ENCODE measurements at regions not wholly inside any gene's neighbourhood (a gene's known extent, or its start where the extent isn't known, plus 50 kb on each side); places are given as distances from the start of the nearest gene placed in this dataset.

DNA sequence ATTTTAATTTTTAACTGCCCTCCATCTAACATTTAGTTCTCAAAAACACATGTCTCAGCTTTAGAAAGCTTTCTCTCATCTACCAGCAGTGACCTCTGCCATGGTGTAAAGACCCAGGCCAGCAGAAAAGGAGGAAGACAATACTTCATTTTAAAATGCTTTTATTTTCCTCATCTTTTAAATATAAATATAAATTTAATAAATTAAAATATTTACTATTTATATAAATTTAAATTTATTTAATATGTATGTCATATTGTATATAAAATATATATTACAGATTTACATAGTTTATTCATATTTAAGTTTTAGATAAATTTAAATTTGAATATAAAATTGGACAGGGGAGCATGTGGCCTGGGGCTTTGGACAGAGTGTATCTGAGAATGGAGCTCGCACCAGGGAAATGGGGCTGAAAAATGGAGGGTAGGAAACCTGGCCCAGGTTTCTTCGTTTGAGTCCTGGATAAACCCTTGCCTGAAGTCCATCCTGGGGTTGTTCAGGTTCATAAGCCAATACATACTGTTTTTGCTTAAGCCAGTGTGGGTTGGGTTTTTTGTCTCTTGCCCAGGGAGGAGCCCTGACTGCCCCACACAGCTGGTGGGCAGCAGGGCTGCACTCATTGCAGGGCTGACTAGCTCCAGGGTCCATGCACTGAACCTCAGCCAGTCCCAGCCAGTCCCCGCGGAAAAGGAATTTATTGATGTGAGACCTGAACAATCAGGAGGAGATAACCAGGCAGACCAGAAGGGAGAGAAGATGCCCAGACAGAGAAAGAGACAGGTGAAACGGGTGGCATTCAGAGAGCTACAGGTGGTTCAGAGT lies 77.3 kb upstream of the LAPTM4A start:
- ChIA-PET POLR2A (no interaction called here), CTCF (interaction anchor here (1.0 kb wide), 1 partner anchor 8 kb away, joined by 3 read pairs; no protein-coding TSS in a partner anchor)
- DNase-seq: no peak
- Mint-ChIP-seq H3K9me3 (no peaks in the 10 kb centered on the region), H3K4me3 (no peak overlapping the region), H3K4me1 (no peaks in the 10 kb centered on the region), H3K27ac (no peak overlapping the region), H3K36me3 (ENCODE audit: low read depth) (no peaks in the 10 kb centered on the region), H3K27me3 (peaks cover 3% of the 10 kb centered on the region)

DNA sequence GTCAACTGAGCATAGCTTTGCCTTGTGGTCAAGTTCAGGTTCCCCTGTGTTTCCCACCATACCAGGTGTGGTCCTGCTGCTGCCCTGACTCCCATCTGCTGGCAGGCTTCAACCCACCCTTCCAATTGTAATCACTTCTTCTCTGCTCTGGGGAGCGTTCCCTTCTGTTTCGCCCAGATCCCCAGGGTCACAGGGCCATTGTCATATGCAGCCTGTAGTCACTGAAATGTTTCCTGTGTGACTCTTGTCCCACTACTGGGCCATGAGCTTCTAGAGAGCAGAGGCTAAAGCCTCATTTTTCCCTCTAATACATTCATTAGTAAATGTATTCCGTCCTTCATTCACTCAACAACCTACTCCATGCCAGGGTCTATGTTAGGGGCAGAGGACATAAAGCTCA lies 75.0 kb upstream of the LAPTM4A start:
- H3K9me3 Mint-ChIP-seq: no peaks in the 10 kb centered on the region
- CTCF ChIA-PET: interaction anchor here (1.0 kb wide), 1 partner anchor 11 kb away, joined by 3 read pairs; no protein-coding TSS in a partner anchor
- POLR2A ChIA-PET: no interaction called here
- H3K27ac Mint-ChIP-seq: no peak overlapping the region
- no peaks in the 10 kb centered on the region for H3K36me3 Mint-ChIP-seq (ENCODE audit: low read depth)
- no peaks in the 10 kb centered on the region for H3K4me1 Mint-ChIP-seq
- no peak for DNase-seq
- no peak overlapping the region for H3K4me3 Mint-ChIP-seq
- peaks cover 7% of the 10 kb centered on the region for H3K27me3 Mint-ChIP-seq

DNA sequence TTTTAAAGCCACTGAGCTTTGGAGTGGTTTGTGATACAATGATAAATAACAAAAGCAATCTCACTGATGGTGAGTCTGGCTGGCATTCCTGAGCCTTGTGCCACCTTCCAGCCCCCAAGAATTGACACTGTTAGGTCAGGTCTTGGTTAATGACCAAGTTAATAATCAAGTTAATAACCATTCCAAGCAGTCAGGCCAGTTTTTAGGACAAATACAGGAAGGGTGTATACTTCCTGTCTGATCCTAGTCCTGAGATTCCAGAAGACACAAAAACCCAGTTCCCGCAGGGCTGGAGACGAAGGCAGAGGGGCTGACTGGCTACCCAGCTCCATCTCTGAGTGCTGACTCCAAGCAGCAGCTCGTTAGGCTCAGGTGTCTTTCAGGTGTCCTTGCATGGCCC lies 74.6 kb upstream of the LAPTM4A start:
- DNase-seq: no peak
- H3K27me3 Mint-ChIP-seq: peaks cover 7% of the 10 kb centered on the region
- H3K27ac Mint-ChIP-seq: no peak overlapping the region
- no peaks in the 10 kb centered on the region for H3K4me1 Mint-ChIP-seq
- ChIA-PET CTCF (interaction anchor here (1.0 kb wide), 1 partner anchor 11 kb away, joined by 3 read pairs; no protein-coding TSS in a partner anchor), POLR2A (no interaction called here)
- H3K36me3 Mint-ChIP-seq (ENCODE audit: low read depth): no peaks in the 10 kb centered on the region
- no peaks in the 10 kb centered on the region for H3K9me3 Mint-ChIP-seq
- no peak overlapping the region for H3K4me3 Mint-ChIP-seq

DNA sequence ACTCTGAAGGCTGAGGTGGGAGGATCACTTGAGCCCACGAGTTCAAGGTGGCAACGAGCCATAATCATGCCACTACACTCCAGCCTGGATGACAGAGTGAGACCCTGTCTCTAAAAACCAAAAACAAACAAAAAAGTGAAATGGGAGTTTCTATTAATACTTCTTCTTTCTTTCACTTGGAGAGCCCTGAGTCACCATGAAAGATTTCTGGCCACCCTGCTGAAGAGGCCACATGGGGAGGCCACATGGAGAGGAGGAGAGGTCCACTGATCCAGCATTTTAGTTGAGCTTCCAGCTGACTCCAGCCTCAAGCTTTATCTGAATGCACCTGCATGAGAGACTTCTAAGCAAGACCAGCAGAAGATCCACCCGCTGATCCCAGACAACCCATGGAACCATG lies 74.2 kb upstream of the LAPTM4A start:
- no peak overlapping the region for H3K4me3 Mint-ChIP-seq
- H3K27ac Mint-ChIP-seq: no peak overlapping the region
- ChIA-PET CTCF (no interaction called here), POLR2A (no interaction called here)
- no peaks in the 10 kb centered on the region for H3K4me1 Mint-ChIP-seq
- H3K36me3 Mint-ChIP-seq (ENCODE audit: low read depth): no peaks in the 10 kb centered on the region
- DNase-seq: no peak
- peaks cover 7% of the 10 kb centered on the region for H3K27me3 Mint-ChIP-seq
- no peaks in the 10 kb centered on the region for H3K9me3 Mint-ChIP-seq

DNA sequence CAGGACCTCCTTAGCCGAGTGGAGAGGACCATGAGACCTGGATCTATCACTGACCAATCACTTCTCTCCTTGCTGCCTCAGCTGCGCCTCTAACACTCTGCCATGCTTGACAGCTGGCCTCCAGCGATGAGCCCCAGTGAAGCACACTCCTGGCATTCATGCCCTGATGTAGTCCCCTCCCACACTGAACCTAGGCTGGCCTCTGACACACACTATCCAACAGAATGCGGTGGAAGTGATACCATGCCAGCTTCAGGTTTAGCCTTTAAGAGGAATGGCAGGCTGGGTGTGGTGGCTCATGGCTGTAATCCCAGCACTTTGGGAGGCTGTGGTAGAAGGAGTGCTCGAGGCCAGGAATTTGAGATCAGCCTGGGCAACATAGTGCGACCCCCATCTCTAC lies 73.7 kb upstream of the LAPTM4A start:
- no peak overlapping the region for H3K4me3 Mint-ChIP-seq
- no peaks in the 10 kb centered on the region for H3K36me3 Mint-ChIP-seq (ENCODE audit: low read depth)
- DNase-seq: no peak
- POLR2A ChIA-PET: no interaction called here
- H3K27ac Mint-ChIP-seq: no peak overlapping the region
- H3K9me3 Mint-ChIP-seq: no peaks in the 10 kb centered on the region
- CTCF ChIA-PET: no interaction called here
- no peaks in the 10 kb centered on the region for H3K4me1 Mint-ChIP-seq
- H3K27me3 Mint-ChIP-seq: peaks cover 7% of the 10 kb centered on the region

- no peak overlapping the region for H3K4me3 Mint-ChIP-seq
- CTCF ChIA-PET: no interaction called here
- DNase-seq: no peak
- peaks cover 7% of the 10 kb centered on the region for H3K27me3 Mint-ChIP-seq
- no peaks in the 10 kb centered on the region for H3K36me3 Mint-ChIP-seq (ENCODE audit: low read depth)
- no peaks in the 10 kb centered on the region for H3K9me3 Mint-ChIP-seq
- no peaks in the 10 kb centered on the region for H3K4me1 Mint-ChIP-seq
- POLR2A ChIA-PET: no interaction called here
- H3K27ac Mint-ChIP-seq: no peak overlapping the region
Observed at GRCh38 chr2:20123871-20124594, 72.6 kb upstream of the LAPTM4A start.

DNA sequence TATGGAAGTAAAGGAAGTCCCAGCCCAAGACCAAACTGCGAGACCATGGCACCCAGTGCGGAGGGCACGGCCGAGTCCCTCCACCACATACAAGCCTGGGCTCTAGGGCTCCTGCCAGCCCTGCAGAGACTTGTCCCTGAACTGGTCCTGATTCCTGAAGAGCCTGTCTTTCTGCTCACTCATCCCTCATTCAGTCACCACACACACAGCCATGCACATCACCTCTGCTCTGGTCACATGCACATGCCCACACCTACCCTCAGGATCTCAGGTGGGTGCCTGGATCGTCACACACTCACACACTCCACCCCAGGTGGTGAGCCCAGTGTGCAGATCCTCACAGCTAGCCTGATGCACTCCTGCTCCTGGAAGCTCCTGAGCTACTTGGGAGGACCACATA lies 71.4 kb upstream of the LAPTM4A start:
- POLR2A ChIA-PET: no interaction called here
- CTCF ChIA-PET: interaction anchor here (1.1 kb wide), 1 partner anchor 8 kb away, joined by 3 read pairs; no protein-coding TSS in a partner anchor

GRCh38 chr2:20120569-20121416 lies 69.4 kb upstream of the LAPTM4A start:
- Mint-ChIP-seq H3K4me1 (no peaks in the 10 kb centered on the region), H3K27ac (no peak overlapping the region), H3K36me3 (ENCODE audit: low read depth) (no peaks in the 10 kb centered on the region), H3K9me3 (no peaks in the 10 kb centered on the region), H3K27me3 (peaks cover 7% of the 10 kb centered on the region), H3K4me3 (no peak overlapping the region)
- POLR2A ChIA-PET: no interaction called here
- CTCF ChIA-PET: interaction anchor here (0.6 to 1.0 kb wide), 2 partner anchors 9 to 12 kb away, joined by 3 to 4 read pairs; no protein-coding TSS in a partner anchor
- DNase-seq: no peak

More for the DNA sequence above, 71.4 kb upstream of the LAPTM4A start:
- Mint-ChIP-seq H3K4me1 (no peaks in the 10 kb centered on the region), H3K4me3 (no peak overlapping the region), H3K36me3 (ENCODE audit: low read depth) (no peaks in the 10 kb centered on the region), H3K27me3 (peaks cover 7% of the 10 kb centered on the region), H3K9me3 (no peaks in the 10 kb centered on the region), H3K27ac (no peak overlapping the region)
- DNase-seq: no peak

GRCh38 chr2:20118051-20118450 lies 66.6 kb upstream of the LAPTM4A start:
- H3K27ac Mint-ChIP-seq: no peak overlapping the region
- ChIA-PET CTCF (interaction anchor here (0.8 kb wide), 1 partner anchor 233 kb away, joined by 3 read pairs; no protein-coding TSS in a partner anchor), POLR2A (no interaction called here)
- no peaks in the 10 kb centered on the region for H3K4me1 Mint-ChIP-seq
- H3K36me3 Mint-ChIP-seq (ENCODE audit: low read depth): no peaks in the 10 kb centered on the region
- no peaks in the 10 kb centered on the region for H3K9me3 Mint-ChIP-seq
- no peak overlapping the region for H3K4me3 Mint-ChIP-seq
- H3K27me3 Mint-ChIP-seq: peaks cover 4% of the 10 kb centered on the region
- no peak for DNase-seq

DNA sequence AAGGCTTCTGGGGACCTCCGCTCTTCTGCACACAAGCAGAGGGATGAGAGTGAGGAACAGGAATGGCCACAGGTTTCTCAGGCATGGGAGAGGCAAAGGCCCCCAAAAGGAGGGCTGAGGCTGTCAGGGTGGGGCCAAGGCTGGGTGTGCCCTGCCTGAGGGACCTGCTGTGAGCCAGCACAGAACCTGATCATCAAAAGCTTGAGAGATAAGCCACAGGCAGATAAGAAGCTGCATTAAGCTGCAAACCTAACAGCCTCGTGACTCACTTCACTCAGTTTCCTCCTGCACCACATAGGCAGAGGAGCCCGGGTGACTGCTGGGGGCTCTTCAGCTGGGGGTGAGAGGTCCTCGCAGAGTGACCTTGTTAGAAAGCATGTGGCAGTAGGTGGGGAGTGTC lies 64.5 kb upstream of the LAPTM4A start:
- Mint-ChIP-seq H3K4me1 (no peaks in the 10 kb centered on the region), H3K9me3 (no peaks in the 10 kb centered on the region), H3K27me3 (no peaks in the 10 kb centered on the region), H3K4me3 (no peak overlapping the region), H3K36me3 (ENCODE audit: low read depth) (no peaks in the 10 kb centered on the region), H3K27ac (no peak overlapping the region)
- DNase-seq: no peak
- ChIA-PET POLR2A (no interaction called here), CTCF (no interaction called here)

DNA sequence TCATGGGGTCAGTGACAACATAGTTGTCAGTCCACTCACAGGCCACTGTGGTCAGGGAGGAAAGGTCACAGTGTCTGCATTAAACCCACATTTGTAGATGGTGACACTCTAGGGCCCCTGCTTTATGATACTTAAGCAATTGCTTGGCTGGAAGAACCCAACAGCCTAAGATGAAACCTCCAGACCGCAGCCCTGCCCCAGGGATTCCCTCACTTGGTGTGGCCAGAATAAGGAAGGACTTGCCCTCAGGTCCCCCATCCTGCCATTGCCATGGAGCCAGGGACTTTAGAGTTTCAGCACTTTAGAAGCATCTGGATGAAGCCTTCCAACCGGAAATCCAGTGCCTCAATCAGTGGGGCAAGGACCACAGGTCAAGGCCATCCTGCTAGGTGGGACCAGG lies 63.9 kb upstream of the LAPTM4A start:
- Mint-ChIP-seq H3K36me3 (ENCODE audit: low read depth) (no peaks in the 10 kb centered on the region), H3K27ac (no peak overlapping the region), H3K27me3 (no peaks in the 10 kb centered on the region), H3K9me3 (no peaks in the 10 kb centered on the region), H3K4me3 (no peak overlapping the region), H3K4me1 (no peaks in the 10 kb centered on the region)
- ChIA-PET POLR2A (no interaction called here), CTCF (no interaction called here)
- DNase-seq: no peak

GRCh38 chr2:20113986-20114938 lies 62.8 kb upstream of the LAPTM4A start:
- POLR2A ChIA-PET: no interaction called here
- Mint-ChIP-seq H3K36me3 (ENCODE audit: low read depth) (no peaks in the 10 kb centered on the region), H3K4me3 (no peak overlapping the region), H3K27me3 (no peaks in the 10 kb centered on the region), H3K27ac (no peak overlapping the region), H3K9me3 (no peaks in the 10 kb centered on the region), H3K4me1 (no peaks in the 10 kb centered on the region)
- DNase-seq: no peak
- CTCF ChIA-PET: no interaction called here

All from activated CD4-positive, alpha-beta T cell treated with anti-CD3 and anti-CD28 coated beads, Interleukin-2, amount 10 ng/mL, durations not matched to agents 7 days and 5 days (primary cell).